ENCODE measurements at regions not wholly inside any gene's neighbourhood (a gene's known extent, or its start where the extent isn't known, plus 50 kb on each side); places are given as distances from the start of the nearest gene placed in this dataset.

- no peak for TF ChIP-seq CTCF (IDR thresholded peaks at IDR 0.05)
- TF ChIP-seq POLR2A (IDR thresholded peaks at IDR 0.05) = no peak
- TF ChIP-seq POLR2AphosphoS5 (IDR thresholded peaks at IDR 0.05) = no peak
These were observed 165.2 kb upstream of the PDZRN3 start for GRCh38 chr3:73789825-73790444.

Measured in breast epithelium (tissue), 3 donors.